ENCODE measurements at regions not wholly inside any gene's neighbourhood (a gene's known extent, or its start where the extent isn't known, plus 50 kb on each side); places are given as distances from the start of the nearest gene placed in this dataset.
"Not testable (repeated sequence)": the region's sequence is repeated elsewhere in the genome, so short reads cannot be mapped to it uniquely, and the experiment has no call there.

DNA sequence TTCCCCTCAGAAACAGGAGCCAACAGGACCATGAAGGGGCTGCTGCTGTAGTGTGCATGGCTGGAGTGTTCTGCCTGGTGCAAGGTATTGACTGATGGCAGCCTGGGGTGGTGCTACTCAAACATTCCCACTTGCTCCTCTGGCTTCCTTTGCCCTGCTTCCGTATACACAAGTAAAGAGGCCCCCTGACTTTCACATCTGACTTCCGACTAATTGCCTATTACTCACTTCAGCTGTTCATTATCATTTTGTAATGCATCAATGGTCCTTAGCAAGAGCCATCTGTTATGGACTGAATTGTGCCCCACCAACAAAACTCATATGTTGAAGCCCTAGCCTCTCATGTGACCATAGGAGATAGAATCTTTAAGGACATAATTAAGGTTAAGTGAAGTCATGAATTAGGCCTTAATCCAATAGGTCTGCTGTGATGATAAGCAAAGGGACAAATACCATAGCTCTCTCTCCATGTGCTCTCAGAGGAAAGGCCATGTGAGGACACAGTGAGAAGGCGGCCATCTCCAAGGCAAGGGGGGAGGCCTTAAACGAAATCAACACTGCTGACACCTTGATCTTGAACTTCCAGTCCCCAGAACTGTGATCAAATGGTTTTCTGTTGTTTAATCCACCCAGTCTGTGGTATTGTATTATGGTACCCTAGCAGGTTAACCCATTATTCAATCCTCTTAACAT is 122.5 kb upstream of the CLNK start:
- Histone ChIP-seq H3K27ac (ENCODE audit: low read depth in 1 of 2, low read length in 1 of 2) (no peak overlapping the region), H3K4me1 (ENCODE audit: control insufficient read depth in 2 of 2, insufficient read depth in 2 of 2, low read length in 2 of 2) (no peaks in the 10 kb centered on the region), H3K9me3 (ENCODE audit: control insufficient read depth in 2 of 2, insufficient read depth in 1 of 2, low read length in 1 of 2) (no peaks in the 10 kb centered on the region), H3K36me3 (ENCODE audit: control insufficient read depth in 2 of 2, insufficient read depth in 2 of 2, low read length in 1 of 2) (no peaks in the 10 kb centered on the region), H3K4me3 (ENCODE audit: low read length in 2 of 2) (no peak overlapping the region), H3K27me3 (ENCODE audit: control insufficient read depth in 2 of 2, insufficient read depth in 1 of 2, low read length in 1 of 2) (no peaks in the 10 kb centered on the region)
- 97% methylated on average over 4 of the region's 4 CpGs for WGBS
- no peak for DNase-seq (ENCODE audit: low read depth in 6 of 9, low spot score in 9 of 9)

DNA sequence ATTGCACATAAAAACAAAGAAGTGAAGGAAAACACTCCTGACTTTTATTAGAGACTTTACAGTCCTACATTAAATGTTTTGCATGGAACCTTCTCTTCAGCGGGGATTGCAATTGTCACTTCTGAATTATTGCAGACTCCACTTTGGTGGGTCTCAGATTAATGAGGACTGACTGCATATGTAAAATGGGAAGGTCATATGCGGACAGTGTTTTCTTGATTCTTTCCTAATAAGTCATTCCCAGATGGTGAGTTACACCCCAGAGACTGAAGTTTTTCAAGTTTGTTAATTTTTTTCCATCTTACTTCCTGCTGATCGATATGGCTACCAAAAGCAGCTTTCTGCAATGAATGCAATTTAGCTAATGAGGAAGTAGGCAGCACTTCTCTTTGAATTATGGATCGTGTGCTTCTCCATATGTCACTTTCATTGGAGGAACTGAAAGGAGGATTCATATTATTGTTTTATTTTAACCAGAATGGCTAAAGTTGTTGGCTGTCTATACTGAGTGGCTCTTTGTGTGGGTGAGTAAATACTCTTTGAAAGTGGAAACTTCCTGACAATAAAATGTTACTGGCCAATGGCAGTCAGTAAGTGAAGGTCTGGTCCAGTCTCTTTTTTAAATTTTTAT is 119.3 kb upstream of the CLNK start:
- no peak for DNase-seq (ENCODE audit: low read depth in 6 of 9, low spot score in 9 of 9)
- H3K4me3 ChIP-seq (ENCODE audit: low read length in 2 of 2): no peak overlapping the region
- H3K27me3 ChIP-seq (ENCODE audit: control insufficient read depth in 2 of 2, insufficient read depth in 1 of 2, low read length in 1 of 2): no peaks in the 10 kb centered on the region
- 60% methylated on average over 4 of the region's 4 CpGs for WGBS
- no peaks in the 10 kb centered on the region for H3K36me3 ChIP-seq (ENCODE audit: control insufficient read depth in 2 of 2, insufficient read depth in 2 of 2, low read length in 1 of 2)
- H3K27ac ChIP-seq (ENCODE audit: low read depth in 1 of 2, low read length in 1 of 2): no peak overlapping the region
- H3K9me3 ChIP-seq (ENCODE audit: control insufficient read depth in 2 of 2, insufficient read depth in 1 of 2, low read length in 1 of 2): no peaks in the 10 kb centered on the region
- no peaks in the 10 kb centered on the region for H3K4me1 ChIP-seq (ENCODE audit: control insufficient read depth in 2 of 2, insufficient read depth in 2 of 2, low read length in 2 of 2)

DNA sequence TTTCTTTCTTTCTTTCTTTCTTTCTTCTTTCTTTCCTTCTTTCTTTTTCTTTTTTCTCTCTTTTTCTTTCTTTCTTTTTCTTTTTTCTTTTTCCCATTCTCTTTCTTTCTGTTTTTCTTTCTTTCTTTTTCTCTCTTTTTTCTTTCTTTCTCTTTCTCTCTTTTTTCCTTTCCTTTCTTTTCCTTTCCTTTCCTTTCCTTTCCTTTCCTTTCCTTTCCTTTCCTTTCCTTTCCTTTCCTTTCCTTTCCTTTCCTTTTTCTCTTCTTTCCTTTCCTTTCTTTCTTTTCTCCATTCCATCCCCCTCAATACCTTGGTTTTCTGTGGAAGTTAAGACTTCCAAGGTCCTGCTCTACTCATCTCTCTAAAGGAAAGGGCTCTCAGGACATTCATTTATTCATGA is 102.8 kb upstream of the CLNK start:
- Histone ChIP-seq H3K9me3 (ENCODE audit: control insufficient read depth in 2 of 2, insufficient read depth in 1 of 2, low read length in 1 of 2) (no peaks in the 10 kb centered on the region), H3K4me3 (ENCODE audit: low read length in 2 of 2) (no peak overlapping the region), H3K36me3 (ENCODE audit: control insufficient read depth in 2 of 2, insufficient read depth in 2 of 2, low read length in 1 of 2) (no peaks in the 10 kb centered on the region), H3K27ac (ENCODE audit: low read depth in 1 of 2, low read length in 1 of 2) (no peak overlapping the region), H3K4me1 (ENCODE audit: control insufficient read depth in 2 of 2, insufficient read depth in 2 of 2, low read length in 2 of 2) (no peaks in the 10 kb centered on the region), H3K27me3 (ENCODE audit: control insufficient read depth in 2 of 2, insufficient read depth in 1 of 2, low read length in 1 of 2) (no peaks in the 10 kb centered on the region)
- DNase-seq (ENCODE audit: low read depth in 6 of 9, low spot score in 9 of 9): no peak

DNA sequence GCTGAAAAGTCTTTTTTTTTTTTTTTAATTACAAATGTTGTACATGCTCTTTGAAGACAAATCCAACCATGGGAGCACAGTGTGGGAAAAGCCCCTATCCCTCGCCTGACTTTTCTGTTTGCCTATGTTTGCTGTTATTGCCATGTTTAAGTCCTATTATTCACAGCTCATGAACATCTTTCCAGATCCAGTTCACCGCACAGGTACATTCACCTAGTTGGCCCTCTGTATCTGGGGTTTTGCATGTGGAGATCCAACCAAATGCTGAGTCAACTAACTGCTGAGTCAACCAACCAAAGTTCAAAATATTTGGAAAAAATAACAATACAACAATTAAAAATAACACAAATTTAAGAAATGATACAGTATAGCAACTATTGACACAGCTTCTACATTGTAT is 100.1 kb upstream of the CLNK start:
- no peak for DNase-seq (ENCODE audit: low read depth in 6 of 9, low spot score in 9 of 9)
- Histone ChIP-seq H3K9me3 (ENCODE audit: control insufficient read depth in 2 of 2, insufficient read depth in 1 of 2, low read length in 1 of 2) (no peaks in the 10 kb centered on the region), H3K4me1 (ENCODE audit: control insufficient read depth in 2 of 2, insufficient read depth in 2 of 2, low read length in 2 of 2) (no peaks in the 10 kb centered on the region), H3K36me3 (ENCODE audit: control insufficient read depth in 2 of 2, insufficient read depth in 2 of 2, low read length in 1 of 2) (no peaks in the 10 kb centered on the region), H3K27me3 (ENCODE audit: control insufficient read depth in 2 of 2, insufficient read depth in 1 of 2, low read length in 1 of 2) (no peaks in the 10 kb centered on the region), H3K4me3 (ENCODE audit: low read length in 2 of 2) (no peak overlapping the region), H3K27ac (ENCODE audit: low read depth in 1 of 2, low read length in 1 of 2) (no peak overlapping the region)
- 97% methylated on average over 2 of the region's 2 CpGs for WGBS

DNA sequence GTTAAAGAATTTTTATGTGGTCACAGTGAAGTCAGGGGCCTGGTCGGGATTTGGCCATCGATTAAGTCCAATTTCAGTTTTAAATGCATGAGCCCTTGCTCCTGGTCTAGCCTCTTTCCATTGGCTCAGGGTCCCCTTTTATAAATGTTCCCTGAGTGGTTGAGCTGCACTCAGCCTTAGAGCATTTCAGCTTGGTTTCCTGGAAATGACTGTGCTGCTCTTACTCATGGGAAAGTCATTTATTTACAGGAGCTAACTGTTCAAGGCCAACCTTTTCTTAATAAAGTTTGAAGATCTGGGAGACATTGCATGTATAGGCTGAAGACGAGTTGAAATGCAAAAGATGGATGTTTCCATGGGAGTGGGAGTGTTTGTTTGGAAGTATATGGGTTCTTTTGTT is 98.8 kb upstream of the CLNK start:
- Histone ChIP-seq H3K4me3 (ENCODE audit: low read length in 2 of 2) (no peak overlapping the region), H3K27ac (ENCODE audit: low read depth in 1 of 2, low read length in 1 of 2) (no peak overlapping the region), H3K36me3 (ENCODE audit: control insufficient read depth in 2 of 2, insufficient read depth in 2 of 2, low read length in 1 of 2) (no peaks in the 10 kb centered on the region), H3K9me3 (ENCODE audit: control insufficient read depth in 2 of 2, insufficient read depth in 1 of 2, low read length in 1 of 2) (no peaks in the 10 kb centered on the region), H3K27me3 (ENCODE audit: control insufficient read depth in 2 of 2, insufficient read depth in 1 of 2, low read length in 1 of 2) (no peaks in the 10 kb centered on the region), H3K4me1 (ENCODE audit: control insufficient read depth in 2 of 2, insufficient read depth in 2 of 2, low read length in 2 of 2) (no peaks in the 10 kb centered on the region)
- DNase-seq (ENCODE audit: low read depth in 6 of 9, low spot score in 9 of 9): no peak
- WGBS: 94% methylated on average over 3 of the region's 3 CpGs

DNA sequence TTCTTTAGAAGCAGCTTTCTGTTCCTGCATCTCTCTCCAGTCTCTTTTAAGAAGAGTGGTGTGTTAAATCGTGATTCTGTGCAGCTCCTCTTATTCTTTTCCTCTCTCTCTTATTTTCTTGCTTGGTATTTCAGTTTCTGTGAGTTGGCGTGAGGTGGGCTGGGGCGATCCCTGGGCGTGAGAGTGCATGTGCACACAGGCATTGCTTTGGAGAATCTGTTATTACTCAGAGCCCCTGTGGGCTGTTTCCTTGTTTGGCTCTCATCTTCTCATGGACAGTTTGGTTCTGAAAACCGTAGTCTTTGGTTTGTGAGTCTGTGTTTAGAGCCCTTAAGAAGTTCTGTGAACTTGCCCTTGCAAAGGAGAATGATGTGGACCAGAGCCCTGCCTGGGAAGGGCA is 97.2 kb upstream of the CLNK start:
- WGBS: 95% methylated on average over 5 of the region's 5 CpGs

DNA sequence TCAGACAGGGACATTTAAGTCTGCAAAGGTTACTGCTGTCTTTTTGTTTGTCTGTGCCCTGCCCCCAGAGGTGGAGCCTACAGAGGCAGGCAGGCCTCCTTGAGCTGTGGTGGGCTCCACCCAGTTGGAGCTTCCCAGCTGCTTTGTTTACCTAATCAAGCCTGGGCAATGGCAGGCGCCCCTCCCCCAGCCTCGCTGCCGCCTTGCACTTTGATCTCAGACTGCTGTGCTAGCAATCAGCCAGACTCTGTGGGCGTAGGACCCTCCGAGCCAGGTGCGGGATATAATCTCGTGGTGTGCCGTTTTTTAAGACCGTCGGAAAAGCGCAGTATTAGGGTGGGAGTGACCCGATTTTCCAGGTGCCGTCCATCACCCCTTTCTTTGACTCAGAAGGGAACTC is 96.2 kb upstream of the CLNK start:
- not testable (repeated sequence) for DNase-seq (ENCODE audit: low read depth in 6 of 9, low spot score in 9 of 9); H3K4me3 ChIP-seq (ENCODE audit: low read length in 2 of 2); H3K27ac ChIP-seq (ENCODE audit: low read depth in 1 of 2, low read length in 1 of 2); H3K27me3 ChIP-seq (ENCODE audit: control insufficient read depth in 2 of 2, insufficient read depth in 1 of 2, low read length in 1 of 2); H3K36me3 ChIP-seq (ENCODE audit: control insufficient read depth in 2 of 2, insufficient read depth in 2 of 2, low read length in 1 of 2); H3K9me3 ChIP-seq (ENCODE audit: control insufficient read depth in 2 of 2, insufficient read depth in 1 of 2, low read length in 1 of 2); H3K4me1 ChIP-seq (ENCODE audit: control insufficient read depth in 2 of 2, insufficient read depth in 2 of 2, low read length in 2 of 2)
- 97% methylated on average over 13 of the region's 13 CpGs for WGBS

More for the DNA sequence above, 97.2 kb upstream of the CLNK start:
- Histone ChIP-seq H3K27me3 (ENCODE audit: control insufficient read depth in 2 of 2, insufficient read depth in 1 of 2, low read length in 1 of 2) (no peaks in the 10 kb centered on the region), H3K4me3 (ENCODE audit: low read length in 2 of 2) (no peak overlapping the region), H3K4me1 (ENCODE audit: control insufficient read depth in 2 of 2, insufficient read depth in 2 of 2, low read length in 2 of 2) (no peaks in the 10 kb centered on the region), H3K9me3 (ENCODE audit: control insufficient read depth in 2 of 2, insufficient read depth in 1 of 2, low read length in 1 of 2) (no peaks in the 10 kb centered on the region), H3K27ac (ENCODE audit: low read depth in 1 of 2, low read length in 1 of 2) (no peak overlapping the region), H3K36me3 (ENCODE audit: control insufficient read depth in 2 of 2, insufficient read depth in 2 of 2, low read length in 1 of 2) (no peaks in the 10 kb centered on the region)
- no peak for DNase-seq (ENCODE audit: low read depth in 6 of 9, low spot score in 9 of 9)

DNA sequence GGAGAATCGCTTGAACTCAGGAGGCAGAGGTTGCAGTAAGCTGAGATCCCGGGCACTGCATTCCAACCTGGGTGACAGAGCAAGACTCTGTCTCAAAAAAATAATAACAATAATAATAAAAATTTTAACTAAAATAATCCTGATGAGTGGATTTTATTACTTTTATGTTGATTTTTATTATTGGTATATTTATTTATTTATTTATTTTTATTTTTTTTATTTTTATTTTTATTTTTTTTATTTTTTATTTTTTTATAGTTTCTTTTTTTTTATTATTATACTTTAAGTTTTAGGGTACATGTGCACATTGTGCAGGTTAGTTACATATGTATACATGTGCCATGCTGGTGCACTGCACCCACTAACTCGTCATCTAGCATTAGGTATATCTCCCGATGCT is 90.6 kb upstream of the CLNK start:
- not testable (repeated sequence) for H3K4me1 ChIP-seq (ENCODE audit: control insufficient read depth in 2 of 2, insufficient read depth in 2 of 2, low read length in 2 of 2); DNase-seq (ENCODE audit: low read depth in 6 of 9, low spot score in 9 of 9); H3K4me3 ChIP-seq (ENCODE audit: low read length in 2 of 2); H3K36me3 ChIP-seq (ENCODE audit: control insufficient read depth in 2 of 2, insufficient read depth in 2 of 2, low read length in 1 of 2); H3K9me3 ChIP-seq (ENCODE audit: control insufficient read depth in 2 of 2, insufficient read depth in 1 of 2, low read length in 1 of 2); H3K27me3 ChIP-seq (ENCODE audit: control insufficient read depth in 2 of 2, insufficient read depth in 1 of 2, low read length in 1 of 2); H3K27ac ChIP-seq (ENCODE audit: low read depth in 1 of 2, low read length in 1 of 2)
- WGBS: 100% methylated on average over 3 of the region's 4 CpGs

DNA sequence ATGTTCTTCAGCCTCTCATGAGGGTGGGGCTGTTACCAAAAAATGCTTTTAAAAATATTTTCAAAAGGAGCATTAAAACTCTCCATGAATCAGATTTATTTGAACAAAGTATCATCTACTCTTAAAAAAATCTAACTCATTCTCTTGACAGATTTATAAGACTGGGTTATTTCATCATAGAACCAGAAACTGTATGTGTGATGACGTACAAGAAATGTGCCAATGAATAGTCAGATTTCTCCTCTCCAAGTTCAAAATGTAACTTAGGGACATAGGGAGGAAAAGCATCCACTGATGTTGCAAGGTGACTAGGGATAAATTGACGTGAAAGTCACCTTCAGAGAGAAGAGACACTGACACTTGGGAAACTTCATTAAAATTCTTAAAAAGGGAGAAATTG is 89.1 kb upstream of the CLNK start:
- Histone ChIP-seq H3K9me3 (ENCODE audit: control insufficient read depth in 2 of 2, insufficient read depth in 1 of 2, low read length in 1 of 2) (no peaks in the 10 kb centered on the region), H3K4me1 (ENCODE audit: control insufficient read depth in 2 of 2, insufficient read depth in 2 of 2, low read length in 2 of 2) (peaks cover 0 to 2% of the 10 kb centered on the region in 2 donors), H3K4me3 (ENCODE audit: low read length in 2 of 2) (no peak overlapping the region), H3K27me3 (ENCODE audit: control insufficient read depth in 2 of 2, insufficient read depth in 1 of 2, low read length in 1 of 2) (no peaks in the 10 kb centered on the region), H3K36me3 (ENCODE audit: control insufficient read depth in 2 of 2, insufficient read depth in 2 of 2, low read length in 1 of 2) (no peaks in the 10 kb centered on the region), H3K27ac (ENCODE audit: low read depth in 1 of 2, low read length in 1 of 2) (no peak overlapping the region)
- WGBS: 98% methylated on average over 2 of the region's 2 CpGs
- no peak for DNase-seq (ENCODE audit: low read depth in 6 of 9, low spot score in 9 of 9)

Data from thymus (tissue), 11 donors.